ENCODE measurements at regions not wholly inside any gene's neighbourhood (a gene's known extent, or its start where the extent isn't known, plus 50 kb on each side); places are given as distances from the start of the nearest gene placed in this dataset.
A peak's percentile ranks its signal among the peaks of the same experiment; 100 is the strongest.
"Not testable (repeated sequence)": the region's sequence is repeated elsewhere in the genome, so short reads cannot be mapped to it uniquely, and the experiment has no call there.

GRCh38 chr3:134704133-134704532 lies 53.3 kb upstream of the KY start:
- no peak for DNase-seq

- DNase-seq: peak; percentile 35
Observed at GRCh38 chr3:134704556-134704955, 53.7 kb upstream of the KY start.

GRCh38 chr3:134707908-134708597 lies 57.2 kb upstream of the KY start:
- DNase-seq: no peak

- no peak for DNase-seq
Observed at GRCh38 chr3:134708671-134709070, 57.8 kb upstream of the KY start.

- no peak for DNase-seq
Observed at GRCh38 chr3:134709076-134709475, 58.3 kb upstream of the KY start.

- no peak for DNase-seq
Observed at GRCh38 chr3:134709561-134710312, 58.9 kb upstream of the KY start.

- DNase-seq: no peak
Observed at GRCh38 chr3:134710313-134710680, 59.5 kb upstream of the KY start.

- no peak for DNase-seq
Observed at GRCh38 chr3:134711284-134711683, 60.5 kb upstream of the KY start.

- no peak for DNase-seq
Observed at GRCh38 chr3:134713671-134714070, 62.8 kb upstream of the KY start.

GRCh38 chr3:134718726-134719125 lies 67.9 kb upstream of the KY start:
- DNase-seq: no peak

- no peak for DNase-seq
Observed at GRCh38 chr3:134721214-134721613, 70.4 kb upstream of the KY start.

GRCh38 chr3:134722969-134723368 lies 72.1 kb upstream of the EPHB1 start:
- no peak for DNase-seq

- DNase-seq: no peak
Observed at GRCh38 chr3:134729649-134730048, 65.4 kb upstream of the EPHB1 start.

GRCh38 chr3:134737516-134737915 lies 57.5 kb upstream of the EPHB1 start:
- DNase-seq: no peak

- DNase-seq: not testable (repeated sequence)
Observed at GRCh38 chr3:134740077-134740476, 55.0 kb upstream of the EPHB1 start.

- no peak for DNase-seq
Observed at GRCh38 chr3:134742202-134742601, 52.9 kb upstream of the EPHB1 start.

GRCh38 chr3:134743006-134743405 lies 52.1 kb upstream of the EPHB1 start:
- no peak for DNase-seq
